ENCODE measurements at regions not wholly inside any gene's neighbourhood (a gene's known extent, or its start where the extent isn't known, plus 50 kb on each side); places are given as distances from the start of the nearest gene placed in this dataset.
A peak's percentile ranks its signal among the peaks of the same experiment; 100 is the strongest.
"Not testable (repeated sequence)": the region's sequence is repeated elsewhere in the genome, so short reads cannot be mapped to it uniquely, and the experiment has no call there.

- H3K27ac Mint-ChIP-seq, result no peak overlapping the region
- no peak for DNase-seq
- ChIA-PET CTCF (no interaction called here), POLR2A (no interaction called here)
- ATAC-seq, result no peak
- H3K9me3 Mint-ChIP-seq (ENCODE audit: insufficient read depth), result no peaks in the 10 kb centered on the region
- no peaks in the 10 kb centered on the region for H3K36me3 Mint-ChIP-seq (ENCODE audit: low read depth)
- H3K27me3 Mint-ChIP-seq (ENCODE audit: low read depth), result peaks cover 3% of the 10 kb centered on the region
- no peaks in the 10 kb centered on the region for H3K4me1 Mint-ChIP-seq (ENCODE audit: low read depth)
- no peak overlapping the region for H3K4me3 Mint-ChIP-seq
Observed at GRCh38 chr14:23723911-23724310, 87.7 kb downstream of the DHRS2 start.

DNA sequence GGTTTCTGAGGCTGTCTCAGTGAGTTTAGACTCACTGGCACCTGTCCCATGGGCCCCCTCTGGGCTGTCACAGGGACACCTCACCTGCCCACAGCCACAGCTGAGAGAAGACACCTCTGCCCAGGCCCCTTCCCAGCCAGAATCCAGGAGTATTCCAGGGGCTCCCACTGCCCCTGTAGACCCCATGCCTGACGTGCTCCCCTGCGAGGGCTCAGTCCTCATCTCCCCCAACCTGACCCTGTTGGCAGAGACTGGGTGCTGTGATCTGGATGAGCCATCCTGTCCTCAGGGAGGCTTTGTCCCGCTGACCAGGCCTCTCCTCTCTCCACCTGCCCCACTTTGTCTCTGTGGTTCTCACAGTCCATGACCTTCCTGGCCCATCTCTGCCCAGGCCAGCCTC is 89.4 kb downstream of the DHRS2 start:
- H3K4me3 Mint-ChIP-seq, result no peak overlapping the region
- DNase-seq (no peak), ATAC-seq (no peak)
- no peaks in the 10 kb centered on the region for H3K9me3 Mint-ChIP-seq (ENCODE audit: insufficient read depth)
- peaks cover 6% of the 10 kb centered on the region for H3K27me3 Mint-ChIP-seq (ENCODE audit: low read depth)
- H3K36me3 Mint-ChIP-seq (ENCODE audit: low read depth), result no peaks in the 10 kb centered on the region
- no peak overlapping the region for H3K27ac Mint-ChIP-seq
- POLR2A ChIA-PET, result no interaction called here
- CTCF ChIA-PET, result no interaction called here
- no peaks in the 10 kb centered on the region for H3K4me1 Mint-ChIP-seq (ENCODE audit: low read depth)

GRCh38 chr14:23725980-23726710 is 90.0 kb downstream of the DHRS2 start:
- DNase-seq (no peak), ATAC-seq (no peak)
- H3K9me3 Mint-ChIP-seq (ENCODE audit: insufficient read depth), result no peaks in the 10 kb centered on the region
- no peak overlapping the region for H3K4me3 Mint-ChIP-seq
- no peak overlapping the region for H3K27ac Mint-ChIP-seq
- peaks cover 3% of the 10 kb centered on the region for H3K27me3 Mint-ChIP-seq (ENCODE audit: low read depth)
- POLR2A ChIA-PET, result no interaction called here
- CTCF ChIA-PET, result interaction anchor here (1.2 to 1.3 kb wide), 2 partner anchors 14 to 95 kb away, joined by 4 to 8 read pairs; no protein-coding TSS in a partner anchor
- H3K36me3 Mint-ChIP-seq (ENCODE audit: low read depth), result no peaks in the 10 kb centered on the region
- no peaks in the 10 kb centered on the region for H3K4me1 Mint-ChIP-seq (ENCODE audit: low read depth)

DNA sequence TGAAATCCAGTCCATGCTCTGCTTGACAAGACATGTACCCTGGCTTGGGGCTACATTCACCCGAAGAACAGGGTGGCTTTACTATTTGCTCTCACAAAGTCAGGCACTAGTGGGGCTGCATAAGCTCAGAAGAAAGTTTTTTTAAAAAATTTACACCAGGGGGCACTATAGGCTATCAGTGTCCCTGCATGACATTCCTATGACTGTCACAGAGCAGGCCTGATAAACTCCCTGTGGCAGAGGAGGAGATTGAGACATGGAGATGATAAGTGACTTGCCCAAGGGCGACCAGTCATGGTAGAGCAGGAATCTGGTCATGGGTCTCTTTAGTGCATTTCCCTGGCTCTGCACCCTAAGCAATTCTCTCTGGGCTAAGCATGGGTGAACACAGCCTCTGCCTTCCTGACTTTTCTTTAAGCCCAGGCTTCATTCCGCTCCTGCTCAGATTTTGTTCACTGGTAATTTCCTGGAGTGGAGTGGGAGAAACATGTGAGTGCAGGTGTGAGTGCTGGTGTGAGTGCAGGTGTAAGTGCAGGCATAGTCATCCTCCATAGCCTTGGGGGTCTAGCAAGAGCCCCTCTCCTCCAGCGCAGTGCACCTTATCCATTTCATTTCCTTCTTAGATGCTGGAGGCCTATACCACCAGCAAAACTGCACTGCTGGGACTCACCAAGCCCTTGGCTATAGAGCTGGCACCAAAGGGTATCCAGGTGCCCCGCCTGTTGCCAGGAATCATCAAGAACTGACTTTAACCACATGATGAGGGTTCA is 91.6 kb downstream of the DHRS2 start:
- POLR2A ChIA-PET, result interaction anchor here (0.8 kb wide), 1 partner anchor 158 kb away, joined by 3 read pairs; no protein-coding TSS in a partner anchor
- peaks cover 3% of the 10 kb centered on the region for H3K27me3 Mint-ChIP-seq (ENCODE audit: low read depth)
- H3K9me3 Mint-ChIP-seq (ENCODE audit: insufficient read depth), result no peaks in the 10 kb centered on the region
- no peak overlapping the region for H3K4me3 Mint-ChIP-seq
- no peaks in the 10 kb centered on the region for H3K4me1 Mint-ChIP-seq (ENCODE audit: low read depth)
- no peaks in the 10 kb centered on the region for H3K36me3 Mint-ChIP-seq (ENCODE audit: low read depth)
- peak; percentile 21 for DNase-seq
- H3K27ac Mint-ChIP-seq, result no peak overlapping the region
- CTCF ChIA-PET, result interaction anchor here (0.6 to 1.5 kb wide), 15 partner anchors 11 to 382 kb away, joined by 3 to 12 read pairs (median 4); partner anchors contain the start of gene DHRS4
- peak; percentile 67 for ATAC-seq

GRCh38 chr14:23728791-23729190 is 92.6 kb downstream of the DHRS2 start:
- Mint-ChIP-seq H3K27ac (no peak overlapping the region), H3K36me3 (ENCODE audit: low read depth) (no peaks in the 10 kb centered on the region)
- DNase-seq, result no peak

DNA sequence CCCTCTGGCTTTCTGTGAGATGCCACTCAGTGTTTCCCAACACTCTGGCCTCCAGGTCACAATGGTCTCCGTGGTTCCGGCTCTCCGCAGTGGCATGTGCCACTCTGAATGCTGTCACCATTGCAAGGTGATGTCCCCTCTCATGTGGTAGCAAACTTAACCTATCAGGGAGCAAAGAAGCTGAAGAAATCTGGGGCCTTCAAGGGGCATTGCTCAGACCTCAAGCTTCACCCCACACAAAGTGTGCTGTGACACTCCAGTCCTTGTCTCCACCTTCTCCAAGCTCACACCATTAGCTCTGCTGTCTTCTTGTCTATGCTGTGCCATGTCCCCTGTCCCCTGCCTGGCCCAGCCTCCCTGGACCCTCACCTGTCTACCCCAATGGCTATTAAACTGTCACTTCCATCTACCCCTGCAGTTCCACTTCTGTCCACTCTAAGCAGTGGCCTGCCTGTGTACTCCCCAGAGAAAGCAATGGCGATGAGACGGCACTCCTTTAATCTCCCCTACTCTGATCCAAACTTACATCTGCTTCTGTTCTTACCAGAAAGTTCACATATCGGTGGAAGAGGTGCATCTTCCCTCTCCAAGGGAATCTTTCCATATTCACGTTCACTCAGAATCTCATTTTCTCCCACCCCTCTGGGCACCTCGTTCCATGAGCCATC is 93.7 kb downstream of the DHRS2 start:
- POLR2A ChIA-PET, result no interaction called here
- ATAC-seq (no peak), DNase-seq (no peak)
- no peaks in the 10 kb centered on the region for H3K9me3 Mint-ChIP-seq (ENCODE audit: insufficient read depth)
- no peak overlapping the region for H3K4me3 Mint-ChIP-seq
- H3K27me3 Mint-ChIP-seq (ENCODE audit: low read depth), result peaks cover 3% of the 10 kb centered on the region
- no peak overlapping the region for H3K27ac Mint-ChIP-seq
- CTCF ChIA-PET, result interaction anchor here (0.9 to 1.4 kb wide), 2 partner anchors 36 to 180 kb away, joined by 3 read pairs; no protein-coding TSS in a partner anchor
- no peaks in the 10 kb centered on the region for H3K36me3 Mint-ChIP-seq (ENCODE audit: low read depth)
- no peaks in the 10 kb centered on the region for H3K4me1 Mint-ChIP-seq (ENCODE audit: low read depth)

More at GRCh38 chr14:23728791-23729190, 92.6 kb downstream of the DHRS2 start:
- ChIA-PET CTCF (no interaction called here), POLR2A (interaction anchor here (0.8 kb wide), 1 partner anchor 157 kb away, joined by 3 read pairs; no protein-coding TSS in a partner anchor)
- H3K9me3 Mint-ChIP-seq (ENCODE audit: insufficient read depth), result no peaks in the 10 kb centered on the region
- no peak overlapping the region for H3K4me3 Mint-ChIP-seq
- peaks cover 3% of the 10 kb centered on the region for H3K27me3 Mint-ChIP-seq (ENCODE audit: low read depth)
- H3K4me1 Mint-ChIP-seq (ENCODE audit: low read depth), result no peaks in the 10 kb centered on the region
- no peak for ATAC-seq

GRCh38 chr14:23735394-23735793 is 99.2 kb downstream of the DHRS2 start:
- Mint-ChIP-seq H3K36me3 (ENCODE audit: low read depth) (no peaks in the 10 kb centered on the region), H3K27me3 (ENCODE audit: low read depth) (peaks cover 3% of the 10 kb centered on the region), H3K4me1 (ENCODE audit: low read depth) (no peaks in the 10 kb centered on the region), H3K27ac (no peak overlapping the region), H3K9me3 (ENCODE audit: insufficient read depth) (no peaks in the 10 kb centered on the region), H3K4me3 (no peak overlapping the region)
- CTCF ChIA-PET, result interaction anchor here (1.0 kb wide), 1 partner anchor 103 kb away, joined by 3 read pairs; no protein-coding TSS in a partner anchor
- POLR2A ChIA-PET, result no interaction called here
- ATAC-seq, result no peak
- DNase-seq, result no peak

- not testable (repeated sequence) for ATAC-seq
- H3K27me3 Mint-ChIP-seq (ENCODE audit: low read depth), result peaks cover 13% of the 10 kb centered on the region
Observed at GRCh38 chr14:23744368-23744767, 108.2 kb downstream of the DHRS2 start.

GRCh38 chr14:23750357-23750756 is 114.2 kb downstream of the DHRS2 start:
- Mint-ChIP-seq H3K4me1 (ENCODE audit: low read depth) (peaks cover 4% of the 10 kb centered on the region), H3K9me3 (ENCODE audit: insufficient read depth) (no peaks in the 10 kb centered on the region), H3K4me3 (no peak overlapping the region), H3K27ac (no peak overlapping the region), H3K27me3 (ENCODE audit: low read depth) (peaks cover 7% of the 10 kb centered on the region), H3K36me3 (ENCODE audit: low read depth) (no peaks in the 10 kb centered on the region)
- ATAC-seq (no peak), DNase-seq (no peak)
- ChIA-PET CTCF (no interaction called here), POLR2A (no interaction called here)

More at GRCh38 chr14:23744368-23744767, 108.2 kb downstream of the DHRS2 start:
- H3K27ac Mint-ChIP-seq; H3K4me3 Mint-ChIP-seq; H3K9me3 Mint-ChIP-seq (ENCODE audit: insufficient read depth); H3K4me1 Mint-ChIP-seq (ENCODE audit: low read depth); POLR2A ChIA-PET; H3K36me3 Mint-ChIP-seq (ENCODE audit: low read depth); DNase-seq: not testable (repeated sequence)
- CTCF ChIA-PET, result interaction anchor here (1.7 kb wide), 1 partner anchor 17 kb away, joined by 5 read pairs; no protein-coding TSS in a partner anchor

GRCh38 chr14:23751616-23752015 is 115.5 kb downstream of the DHRS2 start:
- Mint-ChIP-seq H3K27me3 (ENCODE audit: low read depth) (peaks cover 7% of the 10 kb centered on the region), H3K4me1 (ENCODE audit: low read depth) (no peaks in the 10 kb centered on the region), H3K27ac (no peak overlapping the region), H3K4me3 (no peak overlapping the region), H3K36me3 (ENCODE audit: low read depth) (no peaks in the 10 kb centered on the region), H3K9me3 (ENCODE audit: insufficient read depth) (no peaks in the 10 kb centered on the region)
- ATAC-seq, result no peak
- ChIA-PET POLR2A (no interaction called here), CTCF (no interaction called here)
- DNase-seq, result no peak

DNA sequence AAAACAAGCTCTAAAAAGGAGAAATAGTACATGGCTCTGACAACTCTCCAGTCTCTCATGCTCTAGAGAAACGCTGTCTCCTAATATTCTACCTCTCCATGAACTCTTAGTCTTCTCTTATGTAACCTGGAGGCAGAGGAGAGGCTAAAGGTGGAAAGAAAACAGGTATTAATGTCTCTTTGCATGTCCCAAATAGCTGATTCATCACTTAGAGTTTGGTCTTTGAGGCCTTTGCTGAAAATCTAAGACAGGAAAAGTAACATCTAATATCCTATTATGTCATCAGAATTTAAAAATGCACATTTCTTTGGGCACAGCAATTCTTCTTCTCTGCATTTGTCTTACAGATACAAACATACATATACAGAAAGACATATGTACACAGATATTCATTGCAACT is 127.2 kb downstream of the DHRS2 start:
- Mint-ChIP-seq H3K36me3 (ENCODE audit: low read depth) (no peaks in the 10 kb centered on the region), H3K9me3 (ENCODE audit: insufficient read depth) (no peaks in the 10 kb centered on the region), H3K27me3 (ENCODE audit: low read depth) (peaks cover 13% of the 10 kb centered on the region), H3K27ac (no peak overlapping the region), H3K4me3 (no peak overlapping the region), H3K4me1 (ENCODE audit: low read depth) (no peaks in the 10 kb centered on the region)
- DNase-seq (no peak), ATAC-seq (no peak)
- ChIA-PET CTCF (interaction anchor here (0.7 to 0.9 kb wide), 2 partner anchors 132 to 165 kb away, joined by 3 read pairs; no protein-coding TSS in a partner anchor), POLR2A (no interaction called here)

All from activated CD8-positive, alpha-beta T cell treated with anti-CD3 and anti-CD28 coated beads, Interleukin-2, amount 10 ng/mL, durations not matched to agents 7 days and 5 days (primary cell).